T-cell (primary cell): ENCODE measurements at regions not wholly inside any gene's neighbourhood (a gene's known extent, or its start where the extent isn't known, plus 50 kb on each side); places are given as distances from the start of the nearest gene placed in this dataset.
"Not testable (repeated sequence)": the region's sequence is repeated elsewhere in the genome, so short reads cannot be mapped to it uniquely, and the experiment has no call there.

Experiments
- ATAC-seq, 4 experiments: fragments of 200-7000 bp in 3 of 4; fragments of 150-1000 bp in 1 of 4; cut with Tn5 transposase; replicated peaks in 1 of 4; 1 replicate in 3 of 4; 2 replicates in 1 of 4; pipeline ENCODE4 v1.10.0; 2021; ENCODE audit warnings: moderate library complexity in 3 of 4, mild to moderate bottlenecking in 2 of 4, moderate number of reproducible peaks in 1 of 4
- CTCF ChIA-PET, 2 donors: fragments of 300-600 bp; sonication (Branson Sonifier 250); formaldehyde crosslinking; loops; one replicate each; lab custom pipeline; 2022; ENCODE audit warnings: antibody characterized with exemption in 2 of 2; lab: Charles Lee
- POLR2A ChIA-PET, 2 donors: fragments of 300-600 bp; sonication (Branson Sonifier 250); formaldehyde crosslinking; loops; one replicate each; lab custom pipeline; 2022; ENCODE audit warnings: antibody characterized with exemption in 2 of 2; lab: Charles Lee
- DNase-seq, 35 experiments: peaks; one replicate each; pipeline versions ENCODE4 v3.0.0 to v3.0.0-alpha.2; 2013 to 2023
- H3K27ac ChIP-seq: one replicate; pipeline ENCODE4 v1.5.1; 2013; ENCODE audit warnings: low read length
- H3K27me3 ChIP-seq, 2 experiments: replicated peaks in 1 of 2; 1 replicate in 1 of 2; 2 replicates in 1 of 2; pipeline versions ENCODE4 v1.6.1 to v1.7.0; 2013; ENCODE audit warnings: low read length in 1 of 2, mixed read lengths in 1 of 2; ENCODE audit not compliant: control insufficient read depth in 2 of 2, insufficient read depth in 2 of 2; ENCODE audit errors: extremely low read depth in 1 of 2
- H3K36me3 ChIP-seq, 2 donors: 1 replicate in 1 of 2; 2 replicates in 1 of 2; pipeline versions ENCODE4 v1.6.1 to v1.7.0; 2013; ENCODE audit warnings: low read length in 1 of 2; ENCODE audit not compliant: control insufficient read depth in 2 of 2, insufficient read depth in 1 of 2; ENCODE audit errors: extremely low read depth in 1 of 2
- H3K4me1 ChIP-seq, 2 experiments: 1 replicate in 1 of 2; 2 replicates in 1 of 2; pipeline versions ENCODE4 v1.6.1 to v1.7.0; 2013; ENCODE audit warnings: low read length in 2 of 2, mixed read lengths in 1 of 2; ENCODE audit not compliant: insufficient read depth in 2 of 2, control insufficient read depth in 1 of 2; ENCODE audit errors: extremely low read depth in 1 of 2
- H3K4me3 ChIP-seq, 2 donors: 1 replicate in 1 of 2; 2 replicates in 1 of 2; pipeline versions ENCODE4 v1.5.1 to v1.7.0; 2013; ENCODE audit warnings: mild to moderate bottlenecking in 2 of 2, low read length in 1 of 2, moderate library complexity in 1 of 2; ENCODE audit not compliant: control insufficient read depth in 1 of 2; ENCODE audit errors: extremely low read depth in 1 of 2
- H3K9me3 ChIP-seq: 2 replicates; pipeline ENCODE4 v1.7.0; 2013
- H3K27ac Mint-ChIP-seq, 2 donors: one replicate each; pipeline ENCODE4 v1.8.0; 2020 to 2021; ENCODE audit warnings: mild to moderate bottlenecking in 2 of 2, mixed read lengths in 2 of 2
- H3K27me3 Mint-ChIP-seq, 2 donors: one replicate each; pipeline ENCODE4 v1.8.0; 2021 to 2022; ENCODE audit warnings: mixed read lengths in 2 of 2
- H3K36me3 Mint-ChIP-seq: one replicate; pipeline ENCODE4 v1.8.0; 2021; ENCODE audit warnings: mixed read lengths
- H3K4me1 Mint-ChIP-seq, 3 donors: one replicate each; pipeline ENCODE4 v1.8.0; 2020 to 2022; ENCODE audit warnings: mixed read lengths in 3 of 3, mild to moderate bottlenecking in 1 of 3
- H3K4me3 Mint-ChIP-seq, 3 donors: one replicate each; pipeline ENCODE4 v1.8.0; 2020 to 2022; ENCODE audit warnings: mild to moderate bottlenecking in 3 of 3, mixed read lengths in 3 of 3, moderate library complexity in 3 of 3
- H3K9me3 Mint-ChIP-seq, 3 donors: one replicate each; pipeline ENCODE4 v1.8.0; 2020 to 2022; ENCODE audit warnings: mixed read lengths in 3 of 3
- WGBS: methylation state at CpG from one replicate; pipeline ENCODE4 v1.1.5; 2013; ENCODE audit warnings: missing lambda C conversion rate; ENCODE audit not compliant: insufficient coverage; 5-methylcytosine and 5-hydroxymethylcytosine counted together

GRCh38 chr6:85071845-85072244 lies 307.4 kb upstream of the TBX18 start:
- H3K4me3 ChIP-seq, CTCF ChIA-PET, H3K9me3 Mint-ChIP-seq, H3K9me3 ChIP-seq, H3K27me3 ChIP-seq, H3K27ac Mint-ChIP-seq, H3K4me1 ChIP-seq, DNase-seq, H3K36me3 Mint-ChIP-seq, ATAC-seq, H3K27ac ChIP-seq, H3K4me1 Mint-ChIP-seq, H3K36me3 ChIP-seq, H3K4me3 Mint-ChIP-seq, H3K27me3 Mint-ChIP-seq, POLR2A ChIA-PET: not testable (repeated sequence)
- WGBS, result 80% methylated on average over 1 of the region's 6 CpGs

- H3K36me3 Mint-ChIP-seq, result no peaks in the 10 kb centered on the region
- H3K4me3 ChIP-seq, result no peak overlapping the region
- no peaks in the 10 kb centered on the region for H3K4me1 Mint-ChIP-seq
- no peak for DNase-seq
- H3K9me3 Mint-ChIP-seq, result peaks cover 3 to 7% (median 6%) of the 10 kb centered on the region in 3 donors
- H3K9me3 ChIP-seq, result no peaks in the 10 kb centered on the region
- ATAC-seq, result no peak
- ChIA-PET CTCF (no interaction called here), POLR2A (no interaction called here)
- H3K27me3 ChIP-seq, result no peaks in the 10 kb centered on the region
- no peaks in the 10 kb centered on the region for H3K4me1 ChIP-seq
- H3K27ac Mint-ChIP-seq, result no peak overlapping the region
- no peak overlapping the region for H3K4me3 Mint-ChIP-seq
- no peaks in the 10 kb centered on the region for H3K27me3 Mint-ChIP-seq
- no peak overlapping the region for H3K27ac ChIP-seq
- H3K36me3 ChIP-seq, result no peaks in the 10 kb centered on the region
- 83% methylated on average over 1 of the region's 1 CpG for WGBS
Measured at GRCh38 chr6:85069577-85069976, 305.2 kb upstream of the TBX18 start.

- peaks cover 0 to under 1% of the 10 kb centered on the region in 2 donors for H3K27me3 Mint-ChIP-seq
- no peaks in the 10 kb centered on the region for H3K4me1 Mint-ChIP-seq
- Histone ChIP-seq H3K27me3 (no peaks in the 10 kb centered on the region), H3K36me3 (no peaks in the 10 kb centered on the region), H3K9me3 (no peaks in the 10 kb centered on the region), H3K4me1 (no peaks in the 10 kb centered on the region), H3K27ac (no peak overlapping the region), H3K4me3 (no peak overlapping the region)
- CTCF ChIA-PET, result no interaction called here
- POLR2A ChIA-PET, result no interaction called here
- no peaks in the 10 kb centered on the region for H3K36me3 Mint-ChIP-seq
- peaks cover 3 to 10% (median 6%) of the 10 kb centered on the region in 3 donors for H3K9me3 Mint-ChIP-seq
- no peak overlapping the region for H3K27ac Mint-ChIP-seq
- 83% methylated on average over 1 of the region's 2 CpGs for WGBS
- H3K4me3 Mint-ChIP-seq, result no peak overlapping the region
- no peak for ATAC-seq
- DNase-seq, result no peak
Measured at GRCh38 chr6:85068221-85068620, 303.8 kb upstream of the TBX18 start.

DNA sequence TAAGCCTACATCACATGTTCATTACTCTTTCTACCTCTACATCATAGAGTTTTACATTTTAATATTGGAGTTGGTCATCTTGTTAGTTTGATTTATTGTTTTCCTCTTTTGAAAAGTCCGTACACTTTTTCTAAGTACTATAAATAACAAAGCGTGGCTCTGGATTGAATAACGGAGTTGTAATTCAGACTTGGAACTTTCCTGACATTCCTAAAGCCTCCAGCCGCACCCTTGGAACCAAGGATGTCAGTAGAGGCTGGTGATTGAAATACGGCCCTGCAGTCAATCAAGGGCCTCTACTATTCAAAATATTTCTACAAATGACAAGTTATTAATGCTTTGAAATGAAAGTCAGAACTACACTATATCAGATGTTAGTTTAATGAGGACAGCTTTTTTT lies 301.9 kb upstream of the TBX18 start:
- Mint-ChIP-seq H3K36me3 (no peaks in the 10 kb centered on the region), H3K4me3 (no peak overlapping the region), H3K27ac (no peak overlapping the region), H3K27me3 (peaks cover 0 to 8% of the 10 kb centered on the region in 2 donors), H3K4me1 (no peaks in the 10 kb centered on the region), H3K9me3 (peaks cover 3 to 6% (median 4%) of the 10 kb centered on the region in 3 donors)
- Histone ChIP-seq H3K4me1 (no peaks in the 10 kb centered on the region), H3K36me3 (no peaks in the 10 kb centered on the region), H3K4me3 (no peak overlapping the region), H3K27ac (no peak overlapping the region), H3K9me3 (no peaks in the 10 kb centered on the region), H3K27me3 (no peaks in the 10 kb centered on the region)
- no peak for DNase-seq
- ChIA-PET CTCF (no interaction called here), POLR2A (no interaction called here)
- no CpG with 5 or more reads among the region's 5 CpGs for WGBS
- no peak for ATAC-seq

DNA sequence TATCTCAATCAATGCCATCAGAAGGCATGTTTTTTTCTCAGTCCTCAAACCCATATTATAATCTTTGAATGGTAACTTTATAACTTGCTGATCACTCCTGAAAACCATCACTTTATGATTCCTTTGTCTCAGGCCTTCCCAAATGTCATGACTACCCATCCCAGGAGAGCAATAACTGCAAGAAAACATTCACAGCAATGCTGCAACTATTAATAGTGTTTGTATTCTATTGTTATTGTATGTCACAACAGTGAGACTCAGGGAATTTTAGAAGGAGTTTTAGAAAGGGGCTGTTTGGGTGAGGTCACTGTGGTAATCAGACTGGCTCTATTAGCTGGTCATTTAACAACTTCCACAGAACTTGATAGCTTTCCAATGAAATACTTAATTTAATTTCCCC lies 301.4 kb upstream of the TBX18 start:
- DNase-seq (no peak), ATAC-seq (no peak)
- H3K9me3 ChIP-seq, result no peaks in the 10 kb centered on the region
- no peak overlapping the region for H3K4me3 Mint-ChIP-seq
- peaks cover 0 to 8% of the 10 kb centered on the region in 2 donors for H3K27me3 Mint-ChIP-seq
- H3K36me3 Mint-ChIP-seq, result no peaks in the 10 kb centered on the region
- H3K4me3 ChIP-seq, result no peak overlapping the region
- H3K27me3 ChIP-seq, result no peaks in the 10 kb centered on the region
- no peak overlapping the region for H3K27ac Mint-ChIP-seq
- ChIA-PET CTCF (no interaction called here), POLR2A (no interaction called here)
- no peaks in the 10 kb centered on the region for H3K4me1 ChIP-seq
- no peak overlapping the region for H3K27ac ChIP-seq
- no peaks in the 10 kb centered on the region for H3K36me3 ChIP-seq
- H3K4me1 Mint-ChIP-seq, result no peaks in the 10 kb centered on the region
- peaks cover 3 to 6% (median 3%) of the 10 kb centered on the region in 3 donors for H3K9me3 Mint-ChIP-seq

DNA sequence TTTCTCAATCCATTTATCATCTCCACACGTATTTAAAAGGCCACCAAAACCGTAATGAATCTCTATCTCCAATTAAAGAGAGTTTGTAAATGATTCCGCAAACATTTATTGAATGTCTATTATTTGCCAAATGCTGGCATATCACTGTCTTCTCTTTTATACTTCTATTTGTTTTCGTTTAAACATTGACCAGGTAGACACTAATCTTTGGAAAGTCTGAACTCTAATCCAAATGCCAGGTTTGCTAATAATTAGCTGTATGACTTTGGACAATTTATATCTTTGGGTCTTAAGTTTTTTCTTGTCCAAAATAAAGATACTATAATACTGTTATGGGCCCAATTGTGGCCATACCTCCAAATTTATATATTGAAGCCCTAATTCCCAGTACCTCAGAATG lies 299.2 kb upstream of the TBX18 start:
- H3K27ac ChIP-seq, result no peak overlapping the region
- CTCF ChIA-PET, result no interaction called here
- POLR2A ChIA-PET, result no interaction called here
- Mint-ChIP-seq H3K27me3 (peaks cover 0 to 8% of the 10 kb centered on the region in 2 donors), H3K9me3 (peaks cover 0 to 3% (median 3%) of the 10 kb centered on the region in 3 donors), H3K4me1 (no peaks in the 10 kb centered on the region), H3K27ac (no peak overlapping the region), H3K36me3 (no peaks in the 10 kb centered on the region), H3K4me3 (no peak overlapping the region)
- no peak overlapping the region for H3K4me3 ChIP-seq
- H3K27me3 ChIP-seq, result no peaks in the 10 kb centered on the region
- ATAC-seq (no peak), DNase-seq (no peak)
- WGBS, result no CpG with 5 or more reads among the region's 4 CpGs
- no peaks in the 10 kb centered on the region for H3K9me3 ChIP-seq
- no peaks in the 10 kb centered on the region for H3K4me1 ChIP-seq
- H3K36me3 ChIP-seq, result no peaks in the 10 kb centered on the region

DNA sequence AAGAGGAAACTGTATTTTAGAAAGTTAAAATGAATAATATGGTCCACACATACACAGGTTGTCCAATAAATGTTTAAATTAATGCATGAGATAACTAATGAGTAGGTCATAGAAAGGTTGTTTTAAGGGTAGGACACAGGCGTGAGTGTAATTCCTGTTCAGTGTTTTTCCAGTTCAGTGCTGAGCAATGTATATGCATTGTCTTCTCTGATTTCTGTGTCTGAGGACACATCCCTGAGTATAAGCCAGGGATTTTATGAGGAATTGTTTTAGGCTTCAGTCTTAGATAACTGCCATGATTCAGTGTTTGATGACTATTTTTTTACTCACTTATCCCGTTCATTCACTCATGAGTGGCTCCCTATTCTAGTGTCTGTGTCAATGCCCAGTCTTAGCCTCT lies 298.5 kb upstream of the TBX18 start:
- Mint-ChIP-seq H3K4me3 (no peak overlapping the region), H3K4me1 (no peaks in the 10 kb centered on the region), H3K9me3 (peaks cover 0 to 7% (median 0%) of the 10 kb centered on the region in 3 donors), H3K27me3 (peaks cover 0 to 8% of the 10 kb centered on the region in 2 donors), H3K36me3 (no peaks in the 10 kb centered on the region), H3K27ac (no peak overlapping the region)
- ChIA-PET CTCF (no interaction called here), POLR2A (no interaction called here)
- ATAC-seq (no peak), DNase-seq (no peak)
- Histone ChIP-seq H3K27ac (no peak overlapping the region), H3K4me1 (no peaks in the 10 kb centered on the region), H3K36me3 (no peaks in the 10 kb centered on the region), H3K9me3 (no peaks in the 10 kb centered on the region), H3K27me3 (no peaks in the 10 kb centered on the region), H3K4me3 (no peak overlapping the region)
- no CpG with 5 or more reads among the region's 2 CpGs for WGBS
